ENCODE measurements at regions not wholly inside any gene's neighbourhood (a gene's known extent, or its start where the extent isn't known, plus 50 kb on each side); places are given as distances from the start of the nearest gene placed in this dataset.

GRCh38 chr2:238668426-238668825 lies 179.5 kb upstream of the TWIST2 start:
- no CpG with 5 or more reads among the region's 1 CpG for WGBS (ENCODE audit: insufficient coverage, insufficient read length)
- H3K27me3 ChIP-seq (ENCODE audit: control insufficient read depth, insufficient read depth, low read length) = no peaks in the 10 kb centered on the region
- no peaks in the 10 kb centered on the region for H3K4me1 ChIP-seq (ENCODE audit: control insufficient read depth, insufficient read depth, low read length)
- no peak overlapping the region for H3K4me3 ChIP-seq (ENCODE audit: low read length)
- H3K27ac ChIP-seq (ENCODE audit: low read length) = no peak overlapping the region
- DNase-seq (ENCODE audit: low read depth, low spot score) = no peak
- peaks cover 16% of the 10 kb centered on the region for H3K9me3 ChIP-seq (ENCODE audit: control insufficient read depth, insufficient read depth, low read length)
- H3K36me3 ChIP-seq (ENCODE audit: control insufficient read depth, insufficient read depth, low read length) = no peaks in the 10 kb centered on the region

- H3K27ac ChIP-seq (ENCODE audit: low read length) = no peak overlapping the region
- no peaks in the 10 kb centered on the region for H3K27me3 ChIP-seq (ENCODE audit: control insufficient read depth, insufficient read depth, low read length)
- DNase-seq (ENCODE audit: low read depth, low spot score) = no peak
- WGBS (ENCODE audit: insufficient coverage, insufficient read length) = no CpG with 5 or more reads among the region's 1 CpG
- peaks cover 10% of the 10 kb centered on the region for H3K9me3 ChIP-seq (ENCODE audit: control insufficient read depth, insufficient read depth, low read length)
- H3K4me3 ChIP-seq (ENCODE audit: low read length) = no peak overlapping the region
- no peaks in the 10 kb centered on the region for H3K4me1 ChIP-seq (ENCODE audit: control insufficient read depth, insufficient read depth, low read length)
- H3K36me3 ChIP-seq (ENCODE audit: control insufficient read depth, insufficient read depth, low read length) = no peaks in the 10 kb centered on the region
These were observed 178.8 kb upstream of the TWIST2 start for GRCh38 chr2:238669046-238669445.

GRCh38 chr2:238669581-238670080 lies 178.3 kb upstream of the TWIST2 start:
- Histone ChIP-seq H3K27me3 (ENCODE audit: control insufficient read depth, insufficient read depth, low read length) (no peaks in the 10 kb centered on the region), H3K4me1 (ENCODE audit: control insufficient read depth, insufficient read depth, low read length) (no peaks in the 10 kb centered on the region), H3K9me3 (ENCODE audit: control insufficient read depth, insufficient read depth, low read length) (peaks cover 10% of the 10 kb centered on the region), H3K36me3 (ENCODE audit: control insufficient read depth, insufficient read depth, low read length) (no peaks in the 10 kb centered on the region), H3K27ac (ENCODE audit: low read length) (no peak overlapping the region), H3K4me3 (ENCODE audit: low read length) (no peak overlapping the region)
- DNase-seq (ENCODE audit: low read depth, low spot score) = no peak

- no peak for DNase-seq (ENCODE audit: low read depth, low spot score)
- Histone ChIP-seq H3K9me3 (ENCODE audit: control insufficient read depth, insufficient read depth, low read length) (peaks cover 10% of the 10 kb centered on the region), H3K27ac (ENCODE audit: low read length) (no peak overlapping the region), H3K36me3 (ENCODE audit: control insufficient read depth, insufficient read depth, low read length) (no peaks in the 10 kb centered on the region), H3K4me3 (ENCODE audit: low read length) (no peak overlapping the region), H3K27me3 (ENCODE audit: control insufficient read depth, insufficient read depth, low read length) (no peaks in the 10 kb centered on the region), H3K4me1 (ENCODE audit: control insufficient read depth, insufficient read depth, low read length) (no peaks in the 10 kb centered on the region)
- no CpG with 5 or more reads among the region's 4 CpGs for WGBS (ENCODE audit: insufficient coverage, insufficient read length)
These were observed 177.7 kb upstream of the TWIST2 start for GRCh38 chr2:238670111-238670585.

GRCh38 chr2:238682536-238682935 lies 165.3 kb upstream of the TWIST2 start:
- H3K9me3 ChIP-seq (ENCODE audit: control insufficient read depth, insufficient read depth, low read length) = peaks cover 15% of the 10 kb centered on the region
- no peak overlapping the region for H3K27ac ChIP-seq (ENCODE audit: low read length)
- no peaks in the 10 kb centered on the region for H3K27me3 ChIP-seq (ENCODE audit: control insufficient read depth, insufficient read depth, low read length)
- DNase-seq (ENCODE audit: low read depth, low spot score) = no peak
- no CpG with 5 or more reads among the region's 5 CpGs for WGBS (ENCODE audit: insufficient coverage, insufficient read length)
- no peaks in the 10 kb centered on the region for H3K4me1 ChIP-seq (ENCODE audit: control insufficient read depth, insufficient read depth, low read length)
- no peak overlapping the region for H3K4me3 ChIP-seq (ENCODE audit: low read length)
- no peaks in the 10 kb centered on the region for H3K36me3 ChIP-seq (ENCODE audit: control insufficient read depth, insufficient read depth, low read length)

GRCh38 chr2:238684362-238685326 lies 163.2 kb upstream of the TWIST2 start:
- Histone ChIP-seq H3K4me3 (ENCODE audit: low read length) (no peak overlapping the region), H3K27me3 (ENCODE audit: control insufficient read depth, insufficient read depth, low read length) (no peaks in the 10 kb centered on the region), H3K27ac (ENCODE audit: low read length) (no peak overlapping the region), H3K36me3 (ENCODE audit: control insufficient read depth, insufficient read depth, low read length) (no peaks in the 10 kb centered on the region), H3K4me1 (ENCODE audit: control insufficient read depth, insufficient read depth, low read length) (no peaks in the 10 kb centered on the region), H3K9me3 (ENCODE audit: control insufficient read depth, insufficient read depth, low read length) (peaks cover 19% of the 10 kb centered on the region)
- no peak for DNase-seq (ENCODE audit: low read depth, low spot score)
- WGBS (ENCODE audit: insufficient coverage, insufficient read length) = no CpG with 5 or more reads among the region's 8 CpGs

GRCh38 chr2:238685327-238685709 lies 162.6 kb upstream of the TWIST2 start:
- H3K27me3 ChIP-seq (ENCODE audit: control insufficient read depth, insufficient read depth, low read length) = no peaks in the 10 kb centered on the region
- H3K27ac ChIP-seq (ENCODE audit: low read length) = no peak overlapping the region
- WGBS (ENCODE audit: insufficient coverage, insufficient read length) = no CpG with 5 or more reads among the region's 4 CpGs
- no peaks in the 10 kb centered on the region for H3K4me1 ChIP-seq (ENCODE audit: control insufficient read depth, insufficient read depth, low read length)
- no peak overlapping the region for H3K4me3 ChIP-seq (ENCODE audit: low read length)
- DNase-seq (ENCODE audit: low read depth, low spot score) = no peak
- peaks cover 21% of the 10 kb centered on the region for H3K9me3 ChIP-seq (ENCODE audit: control insufficient read depth, insufficient read depth, low read length)
- no peaks in the 10 kb centered on the region for H3K36me3 ChIP-seq (ENCODE audit: control insufficient read depth, insufficient read depth, low read length)

- H3K27me3 ChIP-seq (ENCODE audit: control insufficient read depth, insufficient read depth, low read length) = no peaks in the 10 kb centered on the region
- no peaks in the 10 kb centered on the region for H3K36me3 ChIP-seq (ENCODE audit: control insufficient read depth, insufficient read depth, low read length)
- peaks cover 23% of the 10 kb centered on the region for H3K9me3 ChIP-seq (ENCODE audit: control insufficient read depth, insufficient read depth, low read length)
- H3K4me3 ChIP-seq (ENCODE audit: low read length) = no peak overlapping the region
- no CpG with 5 or more reads among the region's 2 CpGs for WGBS (ENCODE audit: insufficient coverage, insufficient read length)
- H3K27ac ChIP-seq (ENCODE audit: low read length) = no peak overlapping the region
- DNase-seq (ENCODE audit: low read depth, low spot score) = no peak
- H3K4me1 ChIP-seq (ENCODE audit: control insufficient read depth, insufficient read depth, low read length) = no peaks in the 10 kb centered on the region
These were observed 162.2 kb upstream of the TWIST2 start for GRCh38 chr2:238685713-238686112.

GRCh38 chr2:238686223-238686622 lies 161.7 kb upstream of the TWIST2 start:
- Histone ChIP-seq H3K4me1 (ENCODE audit: control insufficient read depth, insufficient read depth, low read length) (no peaks in the 10 kb centered on the region), H3K27me3 (ENCODE audit: control insufficient read depth, insufficient read depth, low read length) (no peaks in the 10 kb centered on the region)
- WGBS (ENCODE audit: insufficient coverage, insufficient read length) = no CpG with 5 or more reads among the region's 7 CpGs

GRCh38 chr2:238688193-238689153 lies 159.4 kb upstream of the TWIST2 start:
- Histone ChIP-seq H3K4me1 (ENCODE audit: control insufficient read depth, insufficient read depth, low read length) (no peaks in the 10 kb centered on the region), H3K27me3 (ENCODE audit: control insufficient read depth, insufficient read depth, low read length) (no peaks in the 10 kb centered on the region), H3K27ac (ENCODE audit: low read length) (no peak overlapping the region), H3K36me3 (ENCODE audit: control insufficient read depth, insufficient read depth, low read length) (no peaks in the 10 kb centered on the region), H3K9me3 (ENCODE audit: control insufficient read depth, insufficient read depth, low read length) (peaks cover 36% of the 10 kb centered on the region), H3K4me3 (ENCODE audit: low read length) (no peak overlapping the region)
- DNase-seq (ENCODE audit: low read depth, low spot score) = no peak
- WGBS (ENCODE audit: insufficient coverage, insufficient read length) = no CpG with 5 or more reads among the region's 24 CpGs

More at GRCh38 chr2:238686223-238686622, 161.7 kb upstream of the TWIST2 start:
- no peak for DNase-seq (ENCODE audit: low read depth, low spot score)
- no peaks in the 10 kb centered on the region for H3K36me3 ChIP-seq (ENCODE audit: control insufficient read depth, insufficient read depth, low read length)
- peaks cover 26% of the 10 kb centered on the region for H3K9me3 ChIP-seq (ENCODE audit: control insufficient read depth, insufficient read depth, low read length)
- H3K4me3 ChIP-seq (ENCODE audit: low read length) = no peak overlapping the region
- H3K27ac ChIP-seq (ENCODE audit: low read length) = no peak overlapping the region
